Hepatocyte (in vitro differentiated cells): ENCODE measurements at regions not wholly inside any gene's neighbourhood (a gene's known extent, or its start where the extent isn't known, plus 50 kb on each side); places are given as distances from the start of the nearest gene placed in this dataset.

Experiments
- CTCF ChIP-seq: fragments of 200-600 bp; sonication (generic); IDR thresholded peaks from 2 replicates; pipeline ENCODE4 v1.5.1; 2016; ENCODE audit warnings: antibody characterized with exemption, mild to moderate bottlenecking; ENCODE audit not compliant: poor library complexity
- EZH2 ChIP-seq: fragments of 200-600 bp; sonication (generic); IDR thresholded peaks from 2 replicates; pipeline ENCODE4 v1.6.1; 2016; ENCODE audit warnings: antibody characterized with exemption, mild to moderate bottlenecking, borderline replicate concordance
- EZH2phosphoT487 ChIP-seq: fragments of 200-600 bp; sonication (generic); IDR thresholded peaks from one replicate; pipeline ENCODE4 v1.6.1; 2018; ENCODE audit warnings: antibody characterized with exemption, mild to moderate bottlenecking, low read depth, moderate library complexity; ENCODE audit not compliant: unreplicated experiment, severe bottlenecking

DNA sequence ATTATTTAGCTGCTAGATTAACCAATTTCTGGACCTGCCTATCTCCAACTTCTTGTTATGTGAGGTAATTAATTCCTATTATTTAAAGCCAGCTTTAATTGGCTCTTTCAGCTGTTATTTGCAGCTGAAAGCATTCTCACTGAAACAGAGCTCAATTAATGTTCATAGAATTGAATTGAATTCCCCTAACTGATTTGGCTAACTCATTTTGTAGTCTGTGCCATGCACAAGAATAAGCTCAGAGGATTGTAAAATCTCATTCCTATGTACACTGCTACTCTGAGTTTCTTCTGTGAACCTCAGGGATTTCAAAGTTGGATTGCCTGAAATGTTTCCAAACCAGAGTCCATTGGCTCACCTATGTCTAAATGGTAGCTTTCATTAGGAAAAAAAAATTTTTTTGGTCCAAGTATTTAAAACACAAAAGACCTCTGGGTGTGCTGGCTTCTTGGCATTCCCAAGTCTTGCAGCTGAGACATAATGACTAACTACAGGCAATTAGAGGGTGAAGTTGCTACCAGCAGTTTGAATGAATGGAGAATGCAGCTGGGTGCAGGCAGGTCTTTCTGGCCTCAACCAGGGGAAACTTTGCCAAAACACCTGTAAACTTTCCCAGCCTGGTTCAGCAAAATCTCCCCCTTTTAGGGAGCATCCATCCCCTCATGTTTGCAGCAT is 134.3 kb downstream of the EDEM1 start:
- TF ChIP-seq CTCF (no peak), EZH2phosphoT487 (no peak), EZH2 (no peak)
